ENCODE measurements at regions not wholly inside any gene's neighbourhood (a gene's known extent, or its start where the extent isn't known, plus 50 kb on each side); places are given as distances from the start of the nearest gene placed in this dataset.
A peak's percentile ranks its signal among the peaks of the same experiment; 100 is the strongest.

GRCh38 chr14:34232790-34233189, 229.2 kb downstream of the SPTSSA start:
- ChIA-PET CTCF (no interaction called here), POLR2A (no interaction called here)
- Mint-ChIP-seq H3K36me3 (no peaks in the 10 kb centered on the region), H3K9me3 (peaks cover 0 to 2% (median 0%) of the 10 kb centered on the region in 11 donors), H3K4me1 (peaks cover 0 to 8% (median 2%) of the 10 kb centered on the region in 7 donors), H3K4me3 (no peak overlapping the region), H3K27me3 (peaks cover 2 to 30% (median 9%) of the 10 kb centered on the region in 5 donors), H3K27ac (no peak overlapping the region)
- ATAC-seq (no peak), DNase-seq (no peak)
- H3K9me3 ChIP-seq (ENCODE audit: control insufficient read depth in 2 of 3, low read length in 3 of 3), result no peaks in the 10 kb centered on the region
- no peak overlapping the region for H3K4me3 ChIP-seq (ENCODE audit: low read length)
- intact Hi-C loops (cut with micrococcal nuclease), result no loop called here
- H3K4me1 ChIP-seq (ENCODE audit: control insufficient read depth in 2 of 2, insufficient read depth in 2 of 2, low read length in 2 of 2), result no peaks in the 10 kb centered on the region
- no peaks in the 10 kb centered on the region for H3K36me3 ChIP-seq (ENCODE audit: control insufficient read depth in 2 of 3, insufficient read depth in 3 of 3, low read length in 3 of 3)
- H3K27me3 ChIP-seq (ENCODE audit: control insufficient read depth in 2 of 2, insufficient read depth in 2 of 2, low read length in 2 of 2), result no peaks in the 10 kb centered on the region
- H3K27ac ChIP-seq (ENCODE audit: low read depth, low read length), result no peak overlapping the region

DNA sequence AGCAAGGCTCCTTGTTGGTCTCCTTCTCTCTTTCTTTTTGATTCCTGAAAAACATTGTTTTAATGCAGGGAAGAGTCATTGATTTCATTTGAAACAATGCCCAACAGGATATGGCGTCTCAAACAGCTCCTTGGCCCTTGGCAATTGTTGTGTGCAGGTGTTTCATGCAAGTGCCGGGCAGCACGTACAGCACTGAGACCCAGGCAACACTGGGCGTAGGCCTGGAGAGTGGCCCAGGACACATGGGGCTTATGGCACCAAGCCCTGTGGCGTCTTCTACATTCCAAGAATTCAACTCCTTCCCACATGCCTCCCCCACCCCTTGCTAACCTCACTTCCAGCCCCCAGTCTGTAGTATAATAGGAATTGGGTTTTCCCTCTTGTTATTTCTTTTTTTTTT, 230.4 kb downstream of the SPTSSA start:
- Histone ChIP-seq H3K4me3 (ENCODE audit: low read length) (no peak overlapping the region), H3K27ac (ENCODE audit: low read depth, low read length) (no peak overlapping the region), H3K4me1 (ENCODE audit: control insufficient read depth in 2 of 2, insufficient read depth in 2 of 2, low read length in 2 of 2) (no peaks in the 10 kb centered on the region), H3K9me3 (ENCODE audit: control insufficient read depth in 2 of 3, low read length in 3 of 3) (no peaks in the 10 kb centered on the region), H3K36me3 (ENCODE audit: control insufficient read depth in 2 of 3, insufficient read depth in 3 of 3, low read length in 3 of 3) (no peaks in the 10 kb centered on the region), H3K27me3 (ENCODE audit: control insufficient read depth in 2 of 2, insufficient read depth in 2 of 2, low read length in 2 of 2) (no peaks in the 10 kb centered on the region)
- peaks cover 0 to 22% (median 7%) of the 10 kb centered on the region in 5 donors for H3K27me3 Mint-ChIP-seq
- ATAC-seq (no peak), DNase-seq (no peak)
- POLR2A ChIA-PET, result no interaction called here
- intact Hi-C loops (cut with micrococcal nuclease), result no loop called here
- peaks cover 0 to 15% (median 4%) of the 10 kb centered on the region in 7 donors for H3K4me1 Mint-ChIP-seq
- H3K4me3 Mint-ChIP-seq, result no peak overlapping the region
- CTCF ChIA-PET, result no interaction called here
- H3K36me3 Mint-ChIP-seq, result no peaks in the 10 kb centered on the region
- peaks cover 0 to 2% (median 0%) of the 10 kb centered on the region in 11 donors for H3K9me3 Mint-ChIP-seq
- no peak overlapping the region for H3K27ac Mint-ChIP-seq

- no peak for DNase-seq
- Mint-ChIP-seq H3K36me3 (no peaks in the 10 kb centered on the region), H3K27me3 (peaks cover 0 to 20% (median 7%) of the 10 kb centered on the region in 5 donors), H3K27ac (no peak overlapping the region), H3K9me3 (peaks cover 0 to 2% (median 0%) of the 10 kb centered on the region in 11 donors), H3K4me3 (no peak overlapping the region), H3K4me1 (peaks cover 0 to 18% (median 4%) of the 10 kb centered on the region in 7 donors)
- Histone ChIP-seq H3K27me3 (ENCODE audit: control insufficient read depth in 2 of 2, insufficient read depth in 2 of 2, low read length in 2 of 2) (no peaks in the 10 kb centered on the region), H3K4me1 (ENCODE audit: control insufficient read depth in 2 of 2, insufficient read depth in 2 of 2, low read length in 2 of 2) (no peaks in the 10 kb centered on the region), H3K9me3 (ENCODE audit: control insufficient read depth in 2 of 3, low read length in 3 of 3) (no peaks in the 10 kb centered on the region), H3K27ac (ENCODE audit: low read depth, low read length) (no peak overlapping the region), H3K4me3 (ENCODE audit: low read length) (no peak overlapping the region), H3K36me3 (ENCODE audit: control insufficient read depth in 2 of 3, insufficient read depth in 3 of 3, low read length in 3 of 3) (no peaks in the 10 kb centered on the region)
- ChIA-PET CTCF (interaction anchor here (1.6 kb wide), 1 partner anchor 381 kb away, joined by 5 read pairs; no protein-coding TSS in a partner anchor), POLR2A (no interaction called here)
- no peak for ATAC-seq
- intact Hi-C loops (cut with micrococcal nuclease), result loop anchor here in 1 of 2 donors (2.0 to 10.0 kb wide), 7 partner anchors 72 to 1652 kb away; no protein-coding TSS in a partner anchor
Measured at GRCh38 chr14:34229140-34229539, 232.9 kb downstream of the SPTSSA start.

DNA sequence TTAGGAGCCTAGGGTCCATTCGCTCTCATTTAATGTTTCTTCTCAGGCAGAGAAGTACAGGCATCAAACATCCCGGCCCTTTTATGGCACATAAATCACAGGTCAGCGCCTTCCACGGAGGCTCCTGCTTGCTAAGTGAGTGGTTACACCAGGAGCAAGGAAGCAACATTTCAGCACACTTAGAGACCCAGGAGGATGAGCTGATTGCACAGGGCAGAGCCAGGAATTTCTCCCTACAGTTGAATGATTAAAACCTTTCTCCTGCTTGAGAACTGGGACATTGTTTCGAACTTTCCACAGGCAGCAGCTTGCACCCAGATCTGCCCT, 233.4 kb downstream of the SPTSSA start:
- H3K9me3 Mint-ChIP-seq, result peaks cover 0 to 2% (median 0%) of the 10 kb centered on the region in 11 donors
- H3K36me3 Mint-ChIP-seq, result no peaks in the 10 kb centered on the region
- intact Hi-C loops (cut with micrococcal nuclease), result loop anchor here (1.0 to 10.0 kb wide), 9 partner anchors 72 to 1652 kb away; no protein-coding TSS in a partner anchor
- peaks cover 0 to 18% (median 4%) of the 10 kb centered on the region in 7 donors for H3K4me1 Mint-ChIP-seq
- POLR2A ChIA-PET, result no interaction called here
- H3K27ac Mint-ChIP-seq, result no peak overlapping the region
- ATAC-seq, result no peak
- Histone ChIP-seq H3K9me3 (ENCODE audit: control insufficient read depth in 2 of 3, low read length in 3 of 3) (no peaks in the 10 kb centered on the region), H3K4me1 (ENCODE audit: control insufficient read depth in 2 of 2, insufficient read depth in 2 of 2, low read length in 2 of 2) (no peaks in the 10 kb centered on the region), H3K27me3 (ENCODE audit: control insufficient read depth in 2 of 2, insufficient read depth in 2 of 2, low read length in 2 of 2) (no peaks in the 10 kb centered on the region), H3K27ac (ENCODE audit: low read depth, low read length) (no peak overlapping the region), H3K36me3 (ENCODE audit: control insufficient read depth in 2 of 3, insufficient read depth in 3 of 3, low read length in 3 of 3) (no peaks in the 10 kb centered on the region), H3K4me3 (ENCODE audit: low read length) (no peak overlapping the region)
- peaks cover 0 to 20% (median 7%) of the 10 kb centered on the region in 5 donors for H3K27me3 Mint-ChIP-seq
- CTCF ChIA-PET, result interaction anchor here (0.7 to 1.6 kb wide), 2 partner anchors 373 to 381 kb away, joined by 3 to 5 read pairs; no protein-coding TSS in a partner anchor
- H3K4me3 Mint-ChIP-seq, result no peak overlapping the region
- DNase-seq, result no peak

GRCh38 chr14:34227834-34228649, 234.0 kb downstream of the SPTSSA start:
- H3K4me3 ChIP-seq (ENCODE audit: low read length), result no peak overlapping the region
- POLR2A ChIA-PET, result no interaction called here
- no peak overlapping the region for H3K27ac ChIP-seq (ENCODE audit: low read depth, low read length)
- no peaks in the 10 kb centered on the region for H3K27me3 ChIP-seq (ENCODE audit: control insufficient read depth in 2 of 2, insufficient read depth in 2 of 2, low read length in 2 of 2)
- H3K36me3 Mint-ChIP-seq, result no peaks in the 10 kb centered on the region
- H3K9me3 ChIP-seq (ENCODE audit: control insufficient read depth in 2 of 3, low read length in 3 of 3), result no peaks in the 10 kb centered on the region
- ATAC-seq (peak; percentile 71), DNase-seq (peak in 8 of 9 donors; percentile 5 to 61 (median 12))
- no peaks in the 10 kb centered on the region for H3K36me3 ChIP-seq (ENCODE audit: control insufficient read depth in 2 of 3, insufficient read depth in 3 of 3, low read length in 3 of 3)
- H3K27me3 Mint-ChIP-seq, result peaks cover 0 to 23% (median 7%) of the 10 kb centered on the region in 5 donors
- no peak overlapping the region for H3K27ac Mint-ChIP-seq
- H3K9me3 Mint-ChIP-seq, result peaks cover 0 to 2% (median 0%) of the 10 kb centered on the region in 11 donors
- H3K4me1 Mint-ChIP-seq, result peaks cover 0 to 18% (median 4%) of the 10 kb centered on the region in 7 donors
- H3K4me1 ChIP-seq (ENCODE audit: control insufficient read depth in 2 of 2, insufficient read depth in 2 of 2, low read length in 2 of 2), result no peaks in the 10 kb centered on the region
- intact Hi-C loops (cut with micrococcal nuclease), result loop anchor here (1.0 to 10.0 kb wide), 9 partner anchors 73 to 1652 kb away; no protein-coding TSS in a partner anchor
- peak overlapping the region in 3 of 10 donors; percentile 26 to 58 (median 39) for H3K4me3 Mint-ChIP-seq
- CTCF ChIA-PET, result interaction anchor here (0.7 to 1.6 kb wide), 2 partner anchors 372 to 380 kb away, joined by 3 to 5 read pairs; no protein-coding TSS in a partner anchor

- Mint-ChIP-seq H3K4me1 (peaks cover 0 to 26% (median 9%) of the 10 kb centered on the region in 7 donors), H3K4me3 (no peak overlapping the region), H3K27ac (no peak overlapping the region), H3K36me3 (no peaks in the 10 kb centered on the region), H3K27me3 (peaks cover 0 to 20% (median 7%) of the 10 kb centered on the region in 5 donors), H3K9me3 (no peaks in the 10 kb centered on the region)
- Histone ChIP-seq H3K27ac (ENCODE audit: low read depth, low read length) (no peak overlapping the region), H3K4me1 (ENCODE audit: control insufficient read depth in 2 of 2, insufficient read depth in 2 of 2, low read length in 2 of 2) (no peaks in the 10 kb centered on the region), H3K36me3 (ENCODE audit: control insufficient read depth in 2 of 3, insufficient read depth in 3 of 3, low read length in 3 of 3) (no peaks in the 10 kb centered on the region), H3K27me3 (ENCODE audit: control insufficient read depth in 2 of 2, insufficient read depth in 2 of 2, low read length in 2 of 2) (no peaks in the 10 kb centered on the region), H3K4me3 (ENCODE audit: low read length) (no peak overlapping the region), H3K9me3 (ENCODE audit: control insufficient read depth in 2 of 3, low read length in 3 of 3) (no peaks in the 10 kb centered on the region)
- POLR2A ChIA-PET, result no interaction called here
- intact Hi-C loops (cut with micrococcal nuclease), result loop anchor here in 1 of 2 donors (10.0 kb wide), 1 partner anchor 279 kb away; no protein-coding TSS in a partner anchor
- no peak for ATAC-seq
- no peak for DNase-seq
- CTCF ChIA-PET, result no interaction called here
Measured at GRCh38 chr14:34224221-34224620, 237.8 kb downstream of the SPTSSA start.
